Kidney glomerular epithelial cell (primary cell): ENCODE measurements at regions not wholly inside any gene's neighbourhood (a gene's known extent, or its start where the extent isn't known, plus 50 kb on each side); places are given as distances from the start of the nearest gene placed in this dataset.

Source experiments
- DNase-seq: peaks from one replicate; lab custom pipeline; 2025; lab: John Stamatoyannopoulos, UW

- DNase-seq, result no peak
Observed at GRCh38 chr18:39801848-39802247, 2153.2 kb upstream of the PIK3C3 start.

GRCh38 chr18:39801010-39801409 is 2154.0 kb upstream of the PIK3C3 start:
- no peak for DNase-seq

GRCh38 chr18:39799006-39799405 is 2156.0 kb upstream of the PIK3C3 start:
- DNase-seq, result no peak

GRCh38 chr18:39796393-39796792 is 2158.6 kb upstream of the PIK3C3 start:
- DNase-seq, result no peak

- no peak for DNase-seq
Observed at GRCh38 chr18:39795350-39795749, 2159.7 kb upstream of the PIK3C3 start.

GRCh38 chr18:39793609-39794008 is 2161.4 kb upstream of the PIK3C3 start:
- DNase-seq, result no peak

- DNase-seq, result no peak
Observed at GRCh38 chr18:39788383-39788782, 2166.7 kb upstream of the PIK3C3 start.

- no peak for DNase-seq
Observed at GRCh38 chr18:39786477-39786876, 2168.6 kb upstream of the PIK3C3 start.

- no peak for DNase-seq
Observed at GRCh38 chr18:39784541-39784940, 2170.5 kb upstream of the PIK3C3 start.

- DNase-seq, result no peak
Observed at GRCh38 chr18:39781565-39781964, 2173.5 kb upstream of the PIK3C3 start.

- no peak for DNase-seq
Observed at GRCh38 chr18:39780774-39781173, 2174.3 kb upstream of the PIK3C3 start.

GRCh38 chr18:39779926-39780325 is 2175.1 kb upstream of the PIK3C3 start:
- no peak for DNase-seq

GRCh38 chr18:39776766-39777165 is 2178.3 kb upstream of the PIK3C3 start:
- no peak for DNase-seq

GRCh38 chr18:39774957-39775598 is 2180.0 kb upstream of the PIK3C3 start:
- no peak for DNase-seq

GRCh38 chr18:39773646-39774045 is 2181.4 kb upstream of the PIK3C3 start:
- DNase-seq, result no peak

- peak; percentile 33 for DNase-seq
Observed at GRCh38 chr18:39772155-39772919, 2182.7 kb upstream of the PIK3C3 start.

GRCh38 chr18:39770399-39770798 is 2184.6 kb upstream of the PIK3C3 start:
- no peak for DNase-seq

- DNase-seq, result no peak
Observed at GRCh38 chr18:39764873-39765272, 2190.2 kb upstream of the PIK3C3 start.

GRCh38 chr18:39761273-39761672 is 2193.8 kb upstream of the PIK3C3 start:
- no peak for DNase-seq

GRCh38 chr18:39759926-39760325 is 2194.3 kb upstream of the CELF4 start:
- DNase-seq, result no peak

- DNase-seq, result no peak
Observed at GRCh38 chr18:39753178-39753577, 2187.6 kb upstream of the CELF4 start.

GRCh38 chr18:39752351-39752750 is 2186.8 kb upstream of the CELF4 start:
- DNase-seq, result peak; percentile 19

GRCh38 chr18:39751921-39752320 is 2186.3 kb upstream of the CELF4 start:
- no peak for DNase-seq

GRCh38 chr18:39751161-39751560 is 2185.6 kb upstream of the CELF4 start:
- no peak for DNase-seq
